OCI-LY3 (cell line): ENCODE measurements at regions not wholly inside any gene's neighbourhood (a gene's known extent, or its start where the extent isn't known, plus 50 kb on each side); places are given as distances from the start of the nearest gene placed in this dataset.

Experiments used
- EZH2phosphoT487 ChIP-seq: fragments of 200-600 bp; shearing (Covaris generic); IDR thresholded peaks from 2 replicates; pipeline ENCODE4 v1.6.1; 2018; ENCODE audit warnings: antibody characterized with exemption, mixed run types, low read depth
- TF ChIP-seq, protein P1 (sequence below): fragments of 200-600, 300-600 bp; sonication (generic); IDR thresholded peaks from 2 replicates; pipeline ENCODE4 v1.5.1; 2014; ENCODE audit warnings: antibody characterized with exemption, low read length, low read depth

DNA sequence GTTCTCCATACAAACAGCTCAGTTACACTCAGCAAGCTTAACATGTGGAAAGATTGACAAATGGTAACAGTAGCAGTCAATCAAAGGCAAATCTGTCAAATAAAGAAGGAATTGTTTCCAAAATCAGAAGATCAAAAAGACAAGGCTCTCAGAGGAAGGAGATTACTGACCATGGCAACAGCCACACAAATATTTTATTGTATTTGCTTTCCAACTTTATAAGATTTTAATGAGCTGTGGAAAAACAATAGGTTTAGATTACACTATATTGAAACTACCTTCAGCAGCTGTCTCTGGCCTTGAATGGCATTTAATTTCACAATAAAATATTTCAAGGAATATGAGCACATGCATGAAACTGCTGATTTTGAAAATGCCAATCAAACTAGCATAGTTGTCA is 1143.9 kb upstream of the GJE1 start:
- TF ChIP-seq, protein P1, sequence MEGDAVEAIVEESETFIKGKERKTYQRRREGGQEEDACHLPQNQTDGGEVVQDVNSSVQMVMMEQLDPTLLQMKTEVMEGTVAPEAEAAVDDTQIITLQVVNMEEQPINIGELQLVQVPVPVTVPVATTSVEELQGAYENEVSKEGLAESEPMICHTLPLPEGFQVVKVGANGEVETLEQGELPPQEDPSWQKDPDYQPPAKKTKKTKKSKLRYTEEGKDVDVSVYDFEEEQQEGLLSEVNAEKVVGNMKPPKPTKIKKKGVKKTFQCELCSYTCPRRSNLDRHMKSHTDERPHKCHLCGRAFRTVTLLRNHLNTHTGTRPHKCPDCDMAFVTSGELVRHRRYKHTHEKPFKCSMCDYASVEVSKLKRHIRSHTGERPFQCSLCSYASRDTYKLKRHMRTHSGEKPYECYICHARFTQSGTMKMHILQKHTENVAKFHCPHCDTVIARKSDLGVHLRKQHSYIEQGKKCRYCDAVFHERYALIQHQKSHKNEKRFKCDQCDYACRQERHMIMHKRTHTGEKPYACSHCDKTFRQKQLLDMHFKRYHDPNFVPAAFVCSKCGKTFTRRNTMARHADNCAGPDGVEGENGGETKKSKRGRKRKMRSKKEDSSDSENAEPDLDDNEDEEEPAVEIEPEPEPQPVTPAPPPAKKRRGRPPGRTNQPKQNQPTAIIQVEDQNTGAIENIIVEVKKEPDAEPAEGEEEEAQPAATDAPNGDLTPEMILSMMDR: no peak
- TF ChIP-seq EZH2phosphoT487: no peak
